Muscle layer of colon (tissue), 2 donors: ENCODE measurements at regions not wholly inside any gene's neighbourhood (a gene's known extent, or its start where the extent isn't known, plus 50 kb on each side); places are given as distances from the start of the nearest gene placed in this dataset.

ENCODE experiments used
- H3K27ac ChIP-seq: one replicate; pipeline ENCODE4 v1.7.0; 2013; ENCODE audit warnings: low read depth, mild to moderate bottlenecking, low read length, moderate library complexity
- H3K27me3 ChIP-seq, 2 donors: one replicate each; pipeline ENCODE4 v1.7.0; 2013; ENCODE audit warnings: low read length in 2 of 2, mild to moderate bottlenecking in 2 of 2; ENCODE audit not compliant: insufficient read depth in 2 of 2, control insufficient read depth in 1 of 2
- H3K36me3 ChIP-seq: one replicate; pipeline ENCODE4 v1.7.0; 2013; ENCODE audit warnings: mild to moderate bottlenecking, low read length; ENCODE audit not compliant: insufficient read depth
- H3K4me1 ChIP-seq: one replicate; pipeline ENCODE4 v1.7.0; 2013; ENCODE audit warnings: mild to moderate bottlenecking, low read length; ENCODE audit not compliant: insufficient read depth
- H3K4me3 ChIP-seq, 2 donors: one replicate each; pipeline ENCODE4 v1.7.0; 2013; ENCODE audit warnings: low read length in 2 of 2, low read depth in 1 of 2, mild to moderate bottlenecking in 1 of 2, moderate library complexity in 1 of 2
- H3K9ac ChIP-seq: one replicate; pipeline ENCODE4 v1.7.0; 2013; ENCODE audit warnings: low read length
- H3K9me3 ChIP-seq: one replicate; pipeline ENCODE4 v1.7.0; 2013; ENCODE audit warnings: mild to moderate bottlenecking, low read length
- donor health status: abdominal sarcoma.
- donor health status: Adenocarcinoma of cecum.

DNA sequence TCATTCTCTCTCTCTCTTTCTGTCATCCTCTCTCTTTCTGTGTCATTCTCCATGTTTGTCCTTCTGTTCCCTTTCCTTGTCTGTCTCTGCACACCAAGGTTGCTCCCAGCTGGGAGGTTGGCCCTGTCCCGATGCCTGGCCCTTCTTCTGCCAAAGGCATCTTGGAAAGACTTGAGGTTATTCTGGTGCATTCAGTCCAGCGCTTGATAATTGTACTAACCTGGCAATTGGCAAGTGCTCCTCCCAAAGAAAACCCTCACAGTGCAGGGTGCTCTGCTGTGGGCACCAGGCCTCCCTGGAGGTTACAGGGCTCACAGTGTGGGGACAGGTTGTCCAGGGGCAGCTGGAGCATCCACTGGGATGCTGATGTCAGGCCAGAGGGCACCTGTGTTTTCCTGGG lies 95.4 kb downstream of the GLI2 start:
- no peak overlapping the region for H3K9ac ChIP-seq
- no peaks in the 10 kb centered on the region for H3K36me3 ChIP-seq
- peaks cover 38% of the 10 kb centered on the region for H3K4me1 ChIP-seq

DNA sequence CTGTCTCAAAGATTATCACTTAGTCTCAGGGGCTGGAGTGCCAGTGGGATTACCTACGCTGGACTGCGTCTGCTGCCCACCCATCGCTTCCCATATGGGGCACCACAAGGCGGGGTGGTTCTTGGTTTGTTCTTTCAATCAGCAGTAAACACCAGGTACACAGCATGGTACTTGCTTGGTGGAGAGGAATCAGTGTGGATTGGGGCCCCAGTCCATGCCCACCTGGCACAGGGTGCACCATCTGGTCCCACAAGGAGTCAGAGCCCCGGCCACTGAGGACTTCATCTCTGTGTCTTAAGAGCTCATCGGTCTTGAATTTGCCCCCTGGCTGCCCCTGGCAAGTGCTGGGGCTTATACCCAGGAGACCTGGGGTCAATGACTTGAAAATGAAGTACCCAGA lies 96.2 kb downstream of the GLI2 start:
- Histone ChIP-seq H3K4me1 (peaks cover 30% of the 10 kb centered on the region), H3K4me3 (no peak overlapping the region), H3K27me3 (no peaks in the 10 kb centered on the region), H3K9ac (no peak overlapping the region), H3K36me3 (no peaks in the 10 kb centered on the region), H3K9me3 (no peaks in the 10 kb centered on the region), H3K27ac (no peak overlapping the region)

More for the DNA sequence above, 95.4 kb downstream of the GLI2 start:
- Histone ChIP-seq H3K9me3 (no peaks in the 10 kb centered on the region), H3K27ac (no peak overlapping the region), H3K27me3 (no peaks in the 10 kb centered on the region), H3K4me3 (no peak overlapping the region)

DNA sequence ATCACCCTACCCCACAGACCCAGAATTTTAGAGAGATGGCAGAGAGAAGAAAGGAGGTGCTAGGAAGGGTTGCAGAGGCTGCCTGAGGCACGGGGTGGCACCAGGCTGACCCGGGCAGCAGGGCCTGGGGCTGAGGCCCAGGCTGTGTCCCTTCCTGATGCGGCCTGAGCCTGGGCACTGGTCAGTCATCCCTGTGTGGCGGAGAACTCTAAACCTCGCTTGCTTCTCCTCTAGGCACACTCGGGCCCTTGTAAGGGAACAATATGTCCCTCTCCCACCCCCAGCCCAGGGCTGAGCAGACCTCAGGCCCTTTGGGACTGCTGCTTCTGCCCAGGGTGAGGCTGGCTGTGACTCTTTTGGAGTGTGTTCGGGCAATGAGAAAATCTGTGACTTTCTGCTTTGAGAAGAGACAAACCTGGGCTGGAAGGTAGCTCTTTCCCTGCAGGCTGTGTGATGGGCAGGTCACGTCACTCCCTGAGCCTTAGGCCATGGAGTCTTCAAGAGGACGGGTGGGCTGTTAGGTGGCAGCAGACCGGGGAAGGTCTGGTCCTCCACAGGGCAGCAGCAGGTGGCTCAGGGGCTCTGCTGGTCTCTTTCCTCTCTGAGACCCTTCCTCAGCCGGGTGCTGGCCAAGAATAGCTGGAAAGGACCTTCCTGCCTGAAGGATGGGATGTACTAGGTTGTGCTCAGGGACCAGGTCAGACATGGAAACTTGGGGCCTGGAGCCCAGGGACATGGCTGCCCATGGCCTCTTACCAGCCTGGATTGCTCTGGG lies 96.8 kb downstream of the GLI2 start:
- Histone ChIP-seq H3K27me3 (no peaks in the 10 kb centered on the region), H3K9me3 (no peaks in the 10 kb centered on the region), H3K27ac (no peak overlapping the region), H3K36me3 (no peaks in the 10 kb centered on the region), H3K4me1 (peaks cover 25% of the 10 kb centered on the region), H3K4me3 (no peak overlapping the region), H3K9ac (no peak overlapping the region)

DNA sequence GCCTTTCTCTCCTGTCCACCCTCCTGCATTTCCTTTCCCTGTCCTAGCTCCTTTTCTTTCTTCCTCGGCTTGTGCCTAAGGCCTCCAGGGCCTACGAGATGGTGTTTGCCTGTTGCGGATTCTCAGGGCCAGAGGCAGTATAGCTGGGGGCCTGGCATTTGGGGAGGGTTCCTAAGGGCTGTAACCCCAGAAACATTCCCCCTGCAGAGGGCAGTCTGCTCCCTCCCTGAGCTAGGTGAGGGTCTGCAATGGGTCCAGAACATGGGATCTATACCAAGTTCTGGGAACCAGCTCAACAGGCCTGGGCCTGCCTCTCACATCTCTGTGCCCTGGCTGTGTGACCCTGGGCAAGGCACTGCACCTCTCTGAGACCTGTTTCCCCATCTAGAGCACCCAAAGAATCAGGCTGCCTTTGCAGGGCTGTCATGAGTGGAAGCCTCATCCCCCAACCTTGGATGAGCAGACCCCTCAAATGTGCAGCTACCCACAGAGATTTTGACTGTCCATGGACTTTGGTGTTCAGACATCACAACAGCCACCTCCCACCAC lies 97.5 kb downstream of the GLI2 start:
- no peaks in the 10 kb centered on the region for H3K36me3 ChIP-seq
- H3K9ac ChIP-seq, result no peak overlapping the region
- no peaks in the 10 kb centered on the region for H3K9me3 ChIP-seq
- H3K27me3 ChIP-seq, result no peaks in the 10 kb centered on the region
- H3K4me3 ChIP-seq, result no peak overlapping the region
- H3K27ac ChIP-seq, result no peak overlapping the region
- H3K4me1 ChIP-seq, result peaks cover 19% of the 10 kb centered on the region

DNA sequence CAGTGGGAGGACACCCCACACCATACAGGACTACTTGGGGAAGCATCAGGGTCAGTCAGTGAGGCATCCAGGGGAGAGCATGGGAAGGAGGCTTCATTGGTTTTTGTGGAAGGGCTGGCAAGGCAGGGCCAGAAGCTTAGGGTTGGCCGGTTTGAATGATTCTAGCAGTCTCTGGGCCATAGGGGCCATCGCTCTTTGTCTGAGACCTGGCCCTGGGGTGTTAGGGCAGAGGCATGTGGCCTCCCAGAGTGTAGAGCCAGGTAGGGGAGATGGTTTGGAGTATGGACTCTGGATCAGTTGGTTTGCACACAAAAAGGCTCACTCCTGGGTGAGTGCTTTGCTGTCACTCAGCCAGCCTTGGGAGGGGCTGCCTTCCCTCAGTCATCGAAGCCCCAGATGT lies 98.5 kb downstream of the GLI2 start:
- no peak overlapping the region for H3K4me3 ChIP-seq
- H3K27ac ChIP-seq, result no peak overlapping the region
- H3K27me3 ChIP-seq, result no peaks in the 10 kb centered on the region
- no peaks in the 10 kb centered on the region for H3K36me3 ChIP-seq
- H3K4me1 ChIP-seq, result peaks cover 19% of the 10 kb centered on the region
- H3K9ac ChIP-seq, result no peak overlapping the region
- H3K9me3 ChIP-seq, result no peaks in the 10 kb centered on the region

DNA sequence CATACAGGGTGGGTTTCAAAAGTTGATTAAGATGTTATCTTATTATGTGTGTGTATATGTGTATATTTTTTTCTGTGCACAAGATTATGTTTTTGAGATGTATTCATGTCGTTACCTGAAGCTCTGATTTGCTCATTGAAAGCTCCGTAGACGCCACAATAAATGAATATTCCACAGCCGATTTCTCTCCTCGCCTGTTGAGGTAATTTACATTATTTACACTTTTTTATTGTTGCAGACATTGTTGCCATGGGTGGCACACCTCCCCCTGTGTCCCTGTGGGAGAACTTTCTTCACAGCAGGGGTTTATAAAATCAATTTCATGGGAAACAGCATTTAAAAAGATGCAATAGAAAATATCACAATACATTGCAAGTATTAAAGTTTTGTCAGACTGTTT lies 100.6 kb downstream of the GLI2 start:
- Histone ChIP-seq H3K27ac (no peak overlapping the region), H3K9me3 (no peaks in the 10 kb centered on the region), H3K27me3 (no peaks in the 10 kb centered on the region), H3K4me3 (no peak overlapping the region), H3K36me3 (no peaks in the 10 kb centered on the region), H3K9ac (no peak overlapping the region), H3K4me1 (peaks cover 6% of the 10 kb centered on the region)

DNA sequence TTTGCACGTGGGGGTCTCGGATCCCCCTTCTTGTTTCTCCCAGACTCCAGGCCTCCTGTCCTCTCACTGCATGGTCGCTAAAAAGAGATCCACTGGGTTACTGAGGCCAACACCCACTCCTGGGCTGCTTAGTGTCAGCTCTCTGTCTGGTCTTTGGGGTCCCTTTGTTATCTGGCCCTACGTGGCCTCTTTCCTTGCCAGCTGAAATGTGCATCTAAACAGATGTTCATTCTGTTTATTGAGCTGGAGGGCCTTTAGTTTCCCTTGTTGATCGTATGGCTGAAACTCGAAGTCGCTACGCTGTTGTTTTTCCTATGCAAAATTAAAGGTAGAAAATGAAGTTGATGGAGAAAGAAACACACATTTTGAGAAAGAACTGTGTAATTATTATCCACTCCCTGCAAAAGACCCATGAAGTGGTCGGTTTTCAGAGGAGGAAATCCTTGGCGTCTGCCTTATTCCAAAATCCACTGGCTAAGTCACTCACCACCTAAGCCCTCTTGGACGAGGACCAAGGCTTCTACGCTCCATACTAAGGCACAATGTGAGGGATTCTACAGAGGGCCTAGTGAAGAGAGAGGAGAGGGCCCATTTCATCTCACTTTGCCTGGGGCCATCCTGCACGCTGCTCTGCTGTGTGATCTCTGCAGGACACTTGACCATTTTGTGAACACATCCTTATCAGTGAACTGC lies 105.3 kb downstream of the GLI2 start:
- Histone ChIP-seq H3K36me3 (no peaks in the 10 kb centered on the region), H3K4me3 (no peak overlapping the region), H3K9ac (no peak overlapping the region), H3K27ac (no peak overlapping the region), H3K9me3 (no peaks in the 10 kb centered on the region), H3K4me1 (peaks cover 4% of the 10 kb centered on the region), H3K27me3 (no peaks in the 10 kb centered on the region)

DNA sequence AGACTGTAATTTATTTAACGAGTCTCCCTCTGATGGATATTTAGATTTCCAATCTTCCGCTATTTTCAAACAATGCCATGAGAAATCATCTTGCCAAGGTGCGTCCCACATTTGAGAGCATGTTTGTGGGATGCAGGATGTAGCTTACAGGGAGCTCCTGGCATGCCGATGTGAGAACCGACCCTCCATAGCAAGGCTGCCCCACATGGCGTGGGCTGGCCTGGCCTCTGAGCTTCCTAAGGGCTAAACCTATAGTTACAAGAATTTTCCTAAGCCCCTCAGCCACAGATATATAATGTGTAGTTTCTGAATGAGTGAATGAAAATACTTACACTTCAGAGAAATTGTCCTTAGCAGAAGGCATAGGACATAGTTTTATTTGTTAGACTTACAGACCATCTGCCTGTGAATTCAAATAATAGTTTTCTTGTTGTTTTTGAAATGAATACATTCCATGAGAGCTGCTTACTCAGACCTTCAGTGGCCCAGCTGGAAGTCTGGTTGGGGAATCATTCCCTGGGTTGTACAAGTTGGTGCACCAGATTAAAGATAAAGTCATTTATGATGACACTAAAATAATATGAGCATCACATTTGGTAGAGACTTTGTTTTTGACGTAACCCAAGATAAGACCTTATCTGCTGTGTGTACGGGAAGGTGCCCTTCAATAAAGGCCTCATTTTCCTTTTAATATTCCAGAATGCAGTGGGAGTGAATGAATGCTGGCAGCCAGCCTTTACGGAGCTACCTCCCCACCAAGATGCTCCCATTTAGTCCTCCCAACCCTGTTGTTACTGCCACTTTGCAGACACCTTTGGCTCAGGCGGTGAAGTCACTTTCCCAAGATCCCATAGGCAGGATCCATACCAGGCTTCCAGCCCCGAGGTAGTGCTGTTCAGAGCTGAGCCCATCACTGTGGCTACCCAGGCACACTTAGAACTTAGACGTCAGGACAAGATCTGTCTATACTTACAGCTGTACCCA lies 107.1 kb downstream of the GLI2 start:
- H3K27me3 ChIP-seq, result no peaks in the 10 kb centered on the region

DNA sequence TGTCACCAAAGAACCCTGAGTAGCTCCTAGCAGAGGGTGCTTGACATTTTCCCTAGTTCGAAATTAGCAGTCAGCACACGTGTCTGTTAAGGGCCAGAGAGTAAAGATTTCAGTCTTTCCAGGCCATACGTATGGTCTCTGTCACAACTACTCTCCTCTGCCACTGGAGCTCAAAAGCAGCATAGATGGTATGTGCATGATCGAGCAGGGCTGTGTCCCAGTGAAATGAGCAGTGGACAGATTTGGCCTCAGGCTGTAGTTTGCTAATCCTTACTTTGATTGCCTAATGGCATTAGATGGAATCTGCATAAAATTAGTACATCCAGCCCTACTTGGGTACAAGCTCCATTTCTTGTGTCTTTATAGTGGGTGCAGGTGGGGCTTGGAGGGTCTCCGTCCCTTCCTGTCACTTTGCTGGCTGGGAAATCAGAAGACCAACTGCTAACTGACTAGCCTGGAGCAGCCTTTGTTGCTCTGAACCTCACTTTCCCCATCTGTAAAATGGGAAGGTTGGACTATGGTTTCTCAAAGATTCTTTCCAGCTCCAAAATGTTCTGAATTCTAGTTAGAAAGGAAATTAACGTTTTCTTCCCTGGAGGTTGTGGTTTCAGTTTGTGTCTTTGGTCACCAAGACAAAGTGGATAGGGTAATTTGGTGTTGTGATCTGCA lies 108.5 kb downstream of the GLI2 start:
- no peaks in the 10 kb centered on the region for H3K36me3 ChIP-seq
- H3K9ac ChIP-seq, result no peak overlapping the region
- no peaks in the 10 kb centered on the region for H3K9me3 ChIP-seq
- H3K27me3 ChIP-seq, result no peaks in the 10 kb centered on the region
- no peak overlapping the region for H3K27ac ChIP-seq
- no peak overlapping the region for H3K4me3 ChIP-seq
- peaks cover 10% of the 10 kb centered on the region for H3K4me1 ChIP-seq

More for the DNA sequence above, 107.1 kb downstream of the GLI2 start:
- no peak overlapping the region for H3K4me3 ChIP-seq
- H3K9me3 ChIP-seq, result no peaks in the 10 kb centered on the region
- H3K36me3 ChIP-seq, result no peaks in the 10 kb centered on the region
- no peak overlapping the region for H3K9ac ChIP-seq
- peaks cover 9% of the 10 kb centered on the region for H3K4me1 ChIP-seq
- no peak overlapping the region for H3K27ac ChIP-seq

DNA sequence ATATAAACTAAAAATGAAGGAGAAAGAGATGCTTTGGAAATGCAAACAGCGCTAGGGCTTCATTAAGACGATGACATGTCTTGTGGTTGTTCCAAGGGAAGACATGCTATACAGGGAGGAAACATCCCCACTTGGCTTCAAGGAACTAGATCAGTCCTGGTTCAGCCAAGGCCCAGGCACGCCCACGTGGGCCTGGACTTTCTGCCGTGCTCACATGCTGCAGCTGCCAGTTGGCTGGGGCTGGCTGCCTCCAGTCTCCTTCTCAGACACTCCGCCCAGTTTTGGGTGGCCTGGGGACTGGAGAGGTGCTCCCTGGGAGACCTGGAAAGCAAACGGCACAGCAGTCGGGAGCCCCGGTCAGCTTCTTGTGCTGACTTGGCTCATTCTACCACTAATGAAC lies 109.6 kb downstream of the GLI2 start:
- no peak overlapping the region for H3K27ac ChIP-seq

More for the DNA sequence above, 109.6 kb downstream of the GLI2 start:
- H3K4me1 ChIP-seq, result peaks cover 10% of the 10 kb centered on the region
- no peaks in the 10 kb centered on the region for H3K27me3 ChIP-seq
- H3K9ac ChIP-seq, result no peak overlapping the region
- H3K36me3 ChIP-seq, result no peaks in the 10 kb centered on the region
- H3K9me3 ChIP-seq, result no peaks in the 10 kb centered on the region
- no peak overlapping the region for H3K4me3 ChIP-seq
